IPS DF 19.7 (cell line): ENCODE measurements at regions not wholly inside any gene's neighbourhood (a gene's known extent, or its start where the extent isn't known, plus 50 kb on each side); places are given as distances from the start of the nearest gene placed in this dataset.
"Not testable (repeated sequence)": the region's sequence is repeated elsewhere in the genome, so short reads cannot be mapped to it uniquely, and the experiment has no call there.

ENCODE experiments used
- DNase-seq: peaks from one replicate; pipeline ENCODE4 v3.0.0-alpha.2; 2013; ENCODE audit warnings: low read depth, low spot score

DNA sequence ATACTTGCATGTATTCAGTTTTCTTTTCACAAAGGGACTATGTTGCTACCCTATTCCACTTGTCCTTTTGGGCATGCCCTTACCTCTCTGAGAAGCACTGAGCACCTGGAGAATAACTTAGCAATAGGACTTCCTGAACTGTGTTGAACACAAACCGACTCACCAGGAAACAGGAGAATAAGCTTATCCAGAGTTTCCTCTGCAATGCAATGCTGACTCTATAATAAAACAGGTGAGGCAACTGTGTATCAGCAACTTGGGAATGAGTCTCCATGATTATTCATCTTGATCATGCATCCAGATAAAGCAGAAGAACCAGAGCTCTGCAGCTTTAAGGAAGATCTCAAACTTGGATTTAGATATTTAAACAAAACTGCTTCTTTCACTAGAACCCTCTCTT is 806.5 kb downstream of the IGSF11 start:
- no peak for DNase-seq

DNA sequence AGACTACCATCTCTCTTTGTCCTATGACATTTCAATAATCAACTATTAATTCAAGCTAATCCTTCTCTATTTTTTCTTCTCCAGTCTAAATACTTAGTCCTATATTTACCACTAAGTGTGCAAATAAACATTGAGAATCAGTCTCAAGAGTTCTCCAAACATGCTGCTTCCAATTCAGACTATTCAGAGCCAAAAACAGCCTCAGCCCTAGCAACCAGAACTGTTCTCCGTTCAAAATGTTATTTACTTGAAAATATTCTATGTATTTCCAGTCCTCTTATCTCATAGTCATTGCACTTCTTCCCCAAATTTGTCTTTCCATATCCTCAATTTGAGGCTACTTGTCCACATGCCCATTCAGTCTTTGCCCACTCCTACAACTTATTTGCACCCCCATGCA is 805.5 kb downstream of the IGSF11 start:
- DNase-seq = no peak

DNA sequence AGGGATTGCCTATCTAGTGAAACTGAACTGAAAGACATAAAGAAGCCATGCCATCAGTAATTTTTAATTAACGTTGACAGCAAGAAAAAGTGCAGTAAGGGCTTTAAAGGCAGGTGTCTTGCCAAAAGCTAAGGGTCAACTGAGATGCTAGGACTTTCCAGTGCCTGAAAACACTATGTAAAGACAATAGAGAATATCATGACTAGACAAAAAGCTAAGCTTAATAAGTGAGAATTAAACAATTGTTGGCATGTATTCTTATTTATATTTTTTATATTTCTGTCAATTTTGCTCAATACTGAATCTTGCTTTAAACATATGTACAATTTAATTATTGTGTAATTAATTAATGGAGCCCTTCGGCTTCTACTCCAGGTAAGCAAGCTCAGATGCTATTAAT is 803.1 kb downstream of the IGSF11 start:
- DNase-seq = no peak

DNA sequence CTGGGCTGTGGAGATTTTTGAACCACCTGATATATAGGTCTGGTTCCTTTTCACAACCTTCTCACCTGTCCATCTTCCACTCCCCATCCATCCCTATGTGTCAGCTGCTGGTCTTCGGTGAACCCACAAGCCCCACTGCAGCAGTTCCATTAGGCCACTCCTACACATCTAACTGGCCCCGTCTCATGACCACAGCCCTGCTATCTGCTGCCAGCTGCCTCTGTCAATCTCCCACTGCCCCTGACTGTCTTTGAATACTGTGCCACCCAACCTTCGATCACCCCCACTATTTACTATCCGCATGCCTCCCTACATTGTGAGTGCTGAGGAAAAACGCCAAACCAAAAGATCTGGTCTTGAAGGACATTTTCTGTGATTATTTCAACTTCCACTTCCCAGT is 795.4 kb downstream of the IGSF11 start:
- no peak for DNase-seq

DNA sequence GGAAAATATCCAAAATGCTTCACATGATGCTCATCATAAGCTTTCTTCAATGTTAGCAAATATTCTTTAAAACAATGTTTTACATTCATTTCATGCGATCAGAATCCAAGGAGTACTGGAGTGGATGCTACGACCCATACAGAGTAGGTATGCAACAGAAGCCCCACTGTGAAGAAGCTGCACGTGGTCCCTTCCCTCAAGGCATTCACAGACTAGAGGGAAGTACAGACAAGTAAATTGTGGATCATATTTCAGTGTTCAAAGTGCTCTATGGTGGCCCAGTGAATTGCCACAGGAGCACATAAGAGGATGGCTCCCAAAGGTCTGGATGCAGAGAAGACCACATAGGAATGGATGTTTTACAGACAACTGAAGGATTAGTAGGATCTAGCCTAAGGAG is 789.9 kb downstream of the IGSF11 start:
- DNase-seq = no peak

DNA sequence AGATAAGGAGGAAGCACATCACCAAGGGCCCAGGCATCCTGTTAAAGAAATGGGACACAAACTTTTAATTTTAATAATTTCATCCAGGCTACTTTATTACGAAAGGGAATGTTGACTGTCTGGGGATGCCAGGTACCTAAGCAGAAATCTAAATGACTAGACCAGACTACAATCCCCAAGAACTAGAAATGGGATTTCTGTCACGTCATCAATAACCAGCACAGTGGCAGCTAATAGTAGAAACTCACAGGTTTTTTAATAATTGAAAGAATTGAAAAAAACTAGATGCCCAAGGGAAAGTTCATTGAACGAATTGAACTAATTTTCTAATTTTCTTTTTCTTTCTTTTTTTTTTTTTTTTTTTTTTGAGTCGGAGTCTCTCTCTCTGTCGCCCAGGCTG is 789.3 kb downstream of the IGSF11 start:
- no peak for DNase-seq

GRCh38 chr3:118258850-118259249 is 775.8 kb downstream of the IGSF11 start:
- not testable (repeated sequence) for DNase-seq

DNA sequence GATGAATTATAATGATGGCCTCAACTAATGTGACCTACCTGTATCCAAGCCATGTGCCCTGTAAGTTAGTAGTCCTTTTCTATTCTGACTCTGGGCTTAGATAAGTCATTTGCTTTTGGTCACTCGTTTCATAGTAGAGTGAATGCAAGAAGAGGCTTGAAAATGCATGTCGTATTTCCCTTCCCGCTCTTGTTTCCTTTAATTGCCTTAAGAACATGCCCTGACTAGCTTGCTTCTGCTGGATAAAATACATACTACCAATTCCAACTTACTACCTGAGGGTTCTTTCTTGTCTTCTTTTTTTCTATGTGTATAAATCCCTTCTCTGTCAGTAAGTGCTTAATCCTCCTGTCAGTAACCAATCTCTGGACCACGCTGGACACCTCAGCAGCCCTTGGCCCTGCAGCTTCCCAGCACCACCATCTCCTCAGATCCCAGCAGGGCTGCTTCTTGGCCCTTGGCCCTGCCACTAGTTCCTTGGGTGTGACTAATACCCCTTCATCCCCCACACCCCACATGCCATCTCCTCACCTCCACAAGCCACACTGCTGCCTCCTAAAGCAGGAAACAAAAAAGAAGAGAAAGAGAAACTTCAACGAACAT is 771.7 kb downstream of the IGSF11 start:
- DNase-seq = no peak

- DNase-seq = no peak
These were observed 767.1 kb downstream of the IGSF11 start for GRCh38 chr3:118267588-118267987.

DNA sequence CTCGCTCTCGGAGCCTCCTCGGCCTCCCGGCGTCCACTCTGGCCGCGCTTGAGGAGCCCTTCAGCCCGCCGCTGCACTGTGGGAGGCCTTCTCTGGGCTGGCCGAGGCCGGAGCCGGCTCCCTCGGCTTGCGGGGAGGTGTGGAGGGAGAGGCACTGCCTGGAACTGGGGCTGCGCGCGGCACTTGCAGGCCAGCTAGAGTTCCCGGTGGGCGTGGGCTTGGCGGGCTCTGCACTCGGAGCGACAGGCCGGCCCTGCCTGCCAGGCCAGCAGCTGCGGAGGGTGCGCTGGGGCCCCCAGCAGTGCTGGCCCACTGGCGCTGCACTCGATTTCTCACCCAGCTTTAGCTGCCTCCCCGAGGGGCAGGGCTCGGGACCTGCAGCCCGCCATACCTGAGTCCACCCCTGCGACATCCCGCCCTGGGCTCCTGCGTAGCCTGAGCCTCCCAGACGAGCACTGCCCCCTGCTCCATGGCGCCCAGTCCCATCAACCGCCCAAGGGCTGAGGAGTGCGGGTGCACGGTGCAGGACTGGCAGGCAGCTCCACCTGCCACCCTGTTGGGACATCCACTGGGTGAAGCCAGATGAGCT is 765.0 kb downstream of the IGSF11 start:
- no peak for DNase-seq

DNA sequence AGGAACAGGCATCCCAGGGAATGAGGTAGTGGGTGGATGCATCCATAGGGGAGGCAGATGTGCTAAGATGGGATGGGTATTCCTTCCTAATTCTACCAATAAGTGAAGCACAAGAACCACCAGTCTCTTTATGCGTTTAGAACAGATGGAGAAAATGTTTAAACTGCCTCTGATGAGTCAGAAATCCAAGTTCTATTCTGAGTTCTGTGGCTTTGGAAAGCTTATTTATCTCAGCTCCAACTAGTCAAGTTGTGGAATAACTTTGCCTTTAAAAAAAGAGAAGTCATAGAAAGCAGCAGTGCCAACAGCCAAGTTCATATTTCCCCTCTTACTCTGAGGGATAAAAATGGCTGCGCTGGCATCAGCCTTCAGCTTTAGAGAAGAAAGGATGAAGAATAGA is 761.7 kb downstream of the IGSF11 start:
- DNase-seq = no peak

- no peak for DNase-seq
These were observed 756.8 kb downstream of the IGSF11 start for GRCh38 chr3:118277814-118278213.

DNA sequence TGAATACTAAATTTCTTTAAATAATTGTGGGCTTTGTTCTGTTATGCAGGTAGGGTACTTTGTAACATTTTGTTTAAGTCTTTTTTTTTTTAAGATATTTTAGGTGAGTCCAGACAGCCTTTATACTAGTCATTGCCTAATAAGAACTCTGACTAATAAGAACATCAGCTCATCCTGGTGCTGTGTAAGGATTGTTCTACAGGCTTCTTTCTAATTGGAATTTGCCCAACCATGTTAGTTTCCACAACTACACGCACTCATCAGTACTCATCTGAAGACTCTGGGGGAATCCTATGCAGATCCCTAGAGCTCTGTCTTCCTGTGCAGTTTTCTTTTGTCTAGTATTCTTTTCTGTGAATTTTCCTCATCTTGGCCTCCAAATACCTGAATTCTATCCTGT is 741.8 kb downstream of the IGSF11 start:
- no peak for DNase-seq

DNA sequence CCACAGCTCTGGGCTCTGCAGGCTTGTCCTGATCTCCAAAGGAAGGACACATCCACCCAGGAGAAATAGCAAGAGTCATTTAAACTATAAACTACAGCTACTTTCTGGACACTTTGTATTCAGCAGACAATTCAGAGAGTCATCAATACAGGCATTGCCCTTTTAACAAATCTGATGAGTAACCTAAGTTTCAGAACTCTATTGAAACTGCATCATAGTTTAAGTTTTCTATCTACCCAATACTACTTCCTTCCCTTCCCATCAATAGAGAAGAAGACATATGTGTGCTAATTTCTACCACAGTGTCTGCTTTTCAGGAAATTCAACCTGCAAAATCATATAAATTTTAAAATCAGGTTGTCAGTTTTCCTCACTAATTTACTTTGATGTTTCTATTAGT is 736.5 kb downstream of the IGSF11 start:
- DNase-seq = no peak

- DNase-seq = no peak
These were observed 730.1 kb downstream of the IGSF11 start for GRCh38 chr3:118304557-118304956.

DNA sequence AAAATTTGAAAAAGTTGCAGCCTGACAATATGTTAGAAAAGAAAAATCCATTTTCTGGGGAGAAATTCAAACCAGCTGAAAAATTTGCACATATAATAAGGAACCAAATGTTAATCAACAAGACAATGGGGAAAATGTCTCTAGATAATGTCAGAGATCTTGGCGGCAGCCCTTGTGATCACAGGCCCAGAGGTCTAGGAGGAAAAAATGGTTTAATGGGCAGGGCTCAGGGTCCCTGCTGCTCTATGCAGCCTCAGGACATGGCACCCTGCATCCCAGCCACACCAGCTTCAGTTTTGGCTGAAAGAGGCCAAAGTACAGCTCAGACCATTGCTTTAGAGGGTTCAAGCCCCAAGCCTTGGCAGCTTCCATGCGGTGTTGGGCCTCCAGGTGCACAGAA is 701.9 kb downstream of the IGSF11 start:
- DNase-seq = no peak

DNA sequence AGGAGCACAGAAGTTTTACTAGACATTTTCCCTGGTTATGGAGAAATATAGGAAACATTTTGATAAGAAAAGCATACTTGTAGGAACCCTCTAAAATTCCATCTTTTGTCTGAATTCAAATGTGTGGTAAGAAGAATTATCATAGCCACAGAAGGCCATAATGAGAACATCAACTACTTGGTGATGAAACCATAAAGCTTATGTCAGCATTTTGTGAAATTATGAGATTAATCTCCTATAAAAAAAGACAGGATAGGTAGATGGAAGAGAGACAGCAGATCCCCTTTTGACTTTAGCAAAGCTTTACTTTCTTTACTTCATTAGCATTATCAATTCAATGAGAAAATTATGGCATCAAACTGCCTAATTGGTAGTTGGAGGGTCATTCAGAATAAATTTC is 697.0 kb downstream of the IGSF11 start:
- DNase-seq = no peak

DNA sequence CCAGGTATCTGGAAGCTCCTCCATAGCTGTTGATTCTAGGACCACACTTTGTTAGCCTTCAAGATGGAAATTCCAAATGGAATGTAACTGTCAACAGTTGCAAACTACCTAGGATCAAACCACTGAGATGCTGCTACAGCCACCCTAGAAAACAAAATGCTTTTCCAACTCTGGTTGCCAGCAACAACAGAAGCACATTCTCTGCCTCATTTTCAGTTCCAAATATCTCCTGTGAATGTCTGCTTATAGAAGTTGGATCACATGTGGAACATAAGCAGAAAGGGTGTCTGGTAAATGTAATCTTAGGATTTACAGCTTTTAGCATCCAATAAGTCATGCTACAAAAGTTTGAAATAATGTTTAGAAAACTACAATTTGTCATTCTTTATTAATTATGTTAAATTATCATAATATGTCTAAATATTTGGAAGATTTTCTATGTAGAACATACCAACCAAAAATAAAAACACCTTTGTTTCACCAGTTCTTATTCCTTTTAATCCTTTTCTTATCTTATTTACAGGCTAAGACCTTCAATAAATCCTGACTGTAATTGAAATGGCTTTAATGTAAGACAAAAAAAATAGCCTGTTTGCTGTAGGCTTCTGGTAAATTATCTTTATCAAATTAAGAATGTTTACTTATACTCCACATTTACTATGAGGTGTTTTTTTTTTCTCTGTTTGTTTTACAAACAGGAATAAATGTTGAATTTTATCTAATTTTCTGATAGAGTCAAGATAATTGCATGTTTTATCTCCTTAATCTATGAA is 687.1 kb downstream of the IGSF11 start:
- DNase-seq = no peak

DNA sequence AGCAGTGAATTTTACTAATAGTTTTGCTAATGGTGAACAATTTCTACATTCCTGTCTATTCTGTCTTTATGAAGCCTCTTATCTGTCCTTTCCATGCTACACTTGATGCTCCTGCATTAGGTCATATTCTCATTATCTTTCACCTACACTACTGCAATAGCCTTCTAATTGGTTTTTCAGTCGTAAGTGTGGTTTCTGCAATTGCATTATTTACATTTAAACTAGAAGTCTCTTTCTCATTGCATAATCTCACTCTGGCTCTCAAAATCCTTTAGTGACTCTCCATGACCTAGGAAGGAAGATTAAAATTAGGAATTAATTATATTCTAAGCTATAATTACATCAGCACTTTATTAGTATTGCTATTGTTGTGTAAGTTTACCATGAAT is 686.5 kb downstream of the IGSF11 start:
- no peak for DNase-seq

DNA sequence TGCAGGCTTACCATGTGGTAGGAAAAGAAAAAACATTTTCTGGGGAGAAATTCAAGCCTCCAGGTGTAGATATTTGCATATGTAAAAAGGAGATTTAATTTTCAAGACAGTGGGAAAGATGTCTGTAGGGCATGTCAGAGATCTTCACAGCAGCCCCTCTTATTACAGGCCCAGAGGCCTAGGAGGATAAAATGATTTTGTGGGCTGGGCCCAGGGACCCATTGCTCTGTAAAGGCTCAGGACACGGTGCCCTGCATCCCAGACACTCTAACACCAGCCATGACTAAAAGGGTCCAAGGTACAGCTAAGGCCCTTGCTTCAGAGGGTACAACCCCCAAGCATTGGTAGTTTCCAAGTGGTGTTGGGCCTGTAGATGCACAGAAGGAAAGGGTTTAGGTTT is 680.1 kb downstream of the IGSF11 start:
- no peak for DNase-seq

GRCh38 chr3:118369892-118370491 is 664.7 kb downstream of the IGSF11 start:
- DNase-seq = no peak

DNA sequence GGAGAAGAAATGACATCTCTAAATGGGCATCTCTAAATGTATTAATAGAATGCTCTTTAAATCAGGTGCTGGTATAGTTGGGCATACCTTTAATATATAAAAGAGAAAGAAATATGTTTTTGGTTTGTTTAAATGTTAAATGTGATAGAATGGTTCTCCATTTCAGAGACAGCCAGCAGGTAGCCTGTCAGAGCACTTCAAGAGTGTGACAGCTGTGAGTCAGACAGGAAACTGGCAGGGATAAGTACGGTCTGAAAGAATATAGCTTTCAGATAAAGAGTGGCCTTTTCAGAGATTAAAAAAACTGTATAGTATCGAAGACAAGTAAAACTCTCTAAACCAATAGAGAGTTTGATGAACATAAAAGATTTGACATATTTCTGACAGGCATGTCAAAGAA is 654.1 kb downstream of the IGSF11 start:
- no peak for DNase-seq

- DNase-seq = no peak
These were observed 638.2 kb downstream of the IGSF11 start for GRCh38 chr3:118396491-118396890.
